Motor neuron (in vitro differentiated cells): ENCODE measurements at regions not wholly inside any gene's neighbourhood (a gene's known extent, or its start where the extent isn't known, plus 50 kb on each side); places are given as distances from the start of the nearest gene placed in this dataset.

Experiments
- ATAC-seq, 8 experiments: fragments of 200-7000 bp; cut with Tn5 transposase; replicated peaks in 6 of 8; 2 replicates each; pipeline ENCODE4 v1.8.0; 2021; ENCODE audit warnings: mild to moderate bottlenecking in 8 of 8, moderate library complexity in 8 of 8
- H3K27ac ChIP-seq, 2 donors: fragments of 250-450 bp; sonication (Bioruptor Pico); 2 replicates each; pipeline ENCODE4 v1.9.0; 2021; ENCODE audit warnings: antibody characterized with exemption in 2 of 2, mild to moderate bottlenecking in 2 of 2, moderate library complexity in 1 of 2
- H3K4me1 ChIP-seq, 2 donors: fragments of 250-450 bp; sonication (Bioruptor Pico); replicated peaks in 1 of 2; 2 replicates each; pipeline ENCODE4 v1.6.1; 2021; ENCODE audit warnings: antibody characterized with exemption in 2 of 2, mild to moderate bottlenecking in 2 of 2, moderate library complexity in 1 of 2
- H3K4me3 ChIP-seq, 5 donors: fragments of 250-450 bp; sonication (Bioruptor Pico); 2 replicates each; pipeline ENCODE4 v1.9.0; 2021; ENCODE audit warnings: antibody characterized with exemption in 5 of 5, mild to moderate bottlenecking in 5 of 5, moderate library complexity in 4 of 5
- WGBS, 10 experiments: fragments of 450-650 bp; shearing (Covaris generic); methylation state at CpG; one replicate each; pipeline ENCODE4 v1.0.0; 2022; 5-methylcytosine and 5-hydroxymethylcytosine counted together
- in situ Hi-C, 9 experiments: fragments of 400-800 bp; cut with MboI; loops; one replicate each; pipeline ENCODE4 v1.15.0; 2021; ENCODE audit warnings: low sequenced_read_pairs in 9 of 9, low pct_unique_long_range_greater_than_20kb in 2 of 9; ENCODE audit not compliant: unreplicated experiment in 9 of 9

GRCh38 chr1:58989845-58990244 lies 206.0 kb upstream of the JUN start:
- WGBS, 10 experiments, result 61 to 100% (median 88%) methylated on average over 1 to 2 of the region's 2 CpGs; no CpG with 5 or more reads in 2 of the 10 experiments
- no peak overlapping the region for H3K4me3 ChIP-seq
- ATAC-seq, result no peak
- H3K4me1 ChIP-seq, result no peaks in the 10 kb centered on the region
- in situ Hi-C loops, result no loop called here
- H3K27ac ChIP-seq, result no peak overlapping the region

GRCh38 chr1:58991305-58991704 lies 207.5 kb upstream of the JUN start:
- in situ Hi-C loops, result no loop called here
- H3K4me1 ChIP-seq, result no peaks in the 10 kb centered on the region
- H3K4me3 ChIP-seq, result no peak overlapping the region
- H3K27ac ChIP-seq, result no peak overlapping the region
- ATAC-seq, result no peak
- 60 to 100% (median 94%) methylated on average over 1 of the region's 1 CpG; no CpG with 5 or more reads in 2 of the 10 experiments for WGBS, 10 experiments

GRCh38 chr1:58992643-58993042 lies 208.8 kb upstream of the JUN start:
- WGBS, 10 experiments, result 60 to 100% (median 92%) methylated on average over 1 to 2 of the region's 2 CpGs; no CpG with 5 or more reads in 1 of the 10 experiments
- in situ Hi-C loops, result no loop called here
- H3K27ac ChIP-seq, result no peak overlapping the region
- no peak for ATAC-seq
- no peak overlapping the region for H3K4me3 ChIP-seq
- peaks cover 0 to 5% of the 10 kb centered on the region in 2 donors for H3K4me1 ChIP-seq

- in situ Hi-C loops, result no loop called here
- no peak for ATAC-seq
- WGBS, 10 experiments, result 63 to 94% (median 84%) methylated on average over 1 to 3 of the region's 3 CpGs; no CpG with 5 or more reads in 2 of the 10 experiments
- Histone ChIP-seq H3K4me1 (peaks cover 0 to 9% of the 10 kb centered on the region in 2 donors), H3K27ac (no peak overlapping the region), H3K4me3 (no peak overlapping the region)
These were observed 209.6 kb upstream of the JUN start for GRCh38 chr1:58993403-58993802.

GRCh38 chr1:58994664-58995063 lies 210.8 kb upstream of the JUN start:
- ATAC-seq, result no peak
- H3K27ac ChIP-seq, result no peak overlapping the region
- WGBS, 10 experiments, result 54 to 100% (median 77%) methylated on average over 1 to 2 of the region's 2 CpGs; no CpG with 5 or more reads in 2 of the 10 experiments
- H3K4me3 ChIP-seq, result no peak overlapping the region
- in situ Hi-C loops, result no loop called here
- peaks cover 0 to 9% of the 10 kb centered on the region in 2 donors for H3K4me1 ChIP-seq

GRCh38 chr1:58996341-58997059 lies 212.7 kb upstream of the JUN start:
- H3K4me3 ChIP-seq, result no peak overlapping the region
- ATAC-seq, result peak in 4 of 8 experiments; percentile 26 to 75 (median 60)
- 86 to 100% (median 98%) methylated on average over 1 to 2 of the region's 2 CpGs; no CpG with 5 or more reads in 2 of the 10 experiments for WGBS, 10 experiments
- in situ Hi-C loops, result no loop called here
- H3K27ac ChIP-seq, result no peak overlapping the region
- peaks cover 0 to 9% of the 10 kb centered on the region in 2 donors for H3K4me1 ChIP-seq

- Histone ChIP-seq H3K4me3 (no peak overlapping the region), H3K4me1 (peaks cover 0 to 9% of the 10 kb centered on the region in 2 donors), H3K27ac (no peak overlapping the region)
- in situ Hi-C loops, result no loop called here
- 13 to 100% (median 61%) methylated on average over 1 of the region's 1 CpG; no CpG with 5 or more reads in 4 of the 10 experiments for whole genome bisulfite sequencing, 10 experiments
- ATAC-seq, result no peak
These were observed 213.2 kb upstream of the JUN start for GRCh38 chr1:58997060-58997411.

GRCh38 chr1:58997637-58998036 lies 213.8 kb upstream of the JUN start:
- Histone ChIP-seq H3K4me3 (no peak overlapping the region), H3K27ac (no peak overlapping the region), H3K4me1 (peaks cover 0 to 9% of the 10 kb centered on the region in 2 donors)
- WGBS, 10 experiments, result 60 to 100% (median 100%) methylated on average over 1 of the region's 1 CpG; no CpG with 5 or more reads in 3 of the 10 experiments
- in situ Hi-C loops, result no loop called here
- no peak for ATAC-seq

GRCh38 chr1:58999676-59000075 lies 215.8 kb upstream of the JUN start:
- in situ Hi-C loops, result no loop called here
- Histone ChIP-seq H3K4me1 (peaks cover 0 to 9% of the 10 kb centered on the region in 2 donors), H3K27ac (no peak overlapping the region), H3K4me3 (no peak overlapping the region)
- ATAC-seq, result no peak
- 80 to 100% (median 92%) methylated on average over 1 to 8 of the region's 8 CpGs; no CpG with 5 or more reads in 2 of the 10 experiments for WGBS, 10 experiments

- WGBS, 10 experiments, result 33 to 93% (median 78%) methylated on average over 1 to 2 of the region's 2 CpGs
- no peak overlapping the region for H3K27ac ChIP-seq
- in situ Hi-C loops, result no loop called here
- no peak for ATAC-seq
- no peak overlapping the region for H3K4me3 ChIP-seq
- peaks cover 4 to 9% of the 10 kb centered on the region in 2 donors for H3K4me1 ChIP-seq
These were observed 220.9 kb upstream of the JUN start for GRCh38 chr1:59004755-59005154.

- WGBS, 10 experiments, result 25 to 100% (median 90%) methylated on average over 1 of the region's 1 CpG; no CpG with 5 or more reads in 2 of the 10 experiments
- no peak for ATAC-seq
- in situ Hi-C loops, result no loop called here
- Histone ChIP-seq H3K4me3 (no peak overlapping the region), H3K4me1 (peaks cover 4 to 9% of the 10 kb centered on the region in 2 donors), H3K27ac (no peak overlapping the region)
These were observed 221.8 kb upstream of the JUN start for GRCh38 chr1:59005491-59006288.

GRCh38 chr1:59006289-59006658 lies 222.4 kb upstream of the JUN start:
- WGBS, 10 experiments, result 86 to 100% (median 100%) methylated on average over 1 to 3 of the region's 3 CpGs; no CpG with 5 or more reads in 3 of the 10 experiments
- in situ Hi-C loops, result no loop called here
- H3K27ac ChIP-seq, result no peak overlapping the region
- H3K4me3 ChIP-seq, result no peak overlapping the region
- ATAC-seq, result no peak
- H3K4me1 ChIP-seq, result peaks cover 4 to 9% of the 10 kb centered on the region in 2 donors

- no peak overlapping the region for H3K27ac ChIP-seq
- no peak for ATAC-seq
- H3K4me1 ChIP-seq, result peaks cover 4 to 9% of the 10 kb centered on the region in 2 donors
- in situ Hi-C loops, result no loop called here
- WGBS, 10 experiments, result 90 to 100% (median 98%) methylated on average over 2 to 6 of the region's 6 CpGs; no CpG with 5 or more reads in 1 of the 10 experiments
- H3K4me3 ChIP-seq, result no peak overlapping the region
These were observed 223.1 kb upstream of the JUN start for GRCh38 chr1:59006932-59007331.
